K562 (cell line): ENCODE measurements at regions not wholly inside any gene's neighbourhood (a gene's known extent, or its start where the extent isn't known, plus 50 kb on each side); places are given as distances from the start of the nearest gene placed in this dataset.

ENCODE experiments used
- ATAC-seq: fragments of 200-7000 bp; cut with Tn5 transposase; 3 replicates; pipeline ENCODE4 v1.9.1; 2020; ENCODE audit warnings: moderate library complexity
- BruUV-seq: library from RNA; stranded (reverse); fragments of 400-500 nt; replicated peaks from 2 replicates; lab custom pipeline; 2021; lab: Mats Ljungman, UMichigan
- CTCF ChIA-PET: fragments of 300-600 bp; formaldehyde crosslinking; extraction: SDS; loops from one replicate; lab custom pipeline; 2021; ENCODE audit warnings: low intra/inter-chr PET ratio; lab: Yijun Ruan, JAX
- POLR2A ChIA-PET: fragments of 300-600, 350-650 bp; sonication (Branson Sonifier 250); formaldehyde crosslinking; extraction: SDS; loops from one replicate; lab custom pipeline; 2021; ENCODE audit warnings: antibody characterized with exemption, inconsistent platforms; lab: Yijun Ruan, JAX
- DNase-seq, 4 experiments: peaks; one replicate each; pipeline versions ENCODE4 v3.0.0 to v3.0.0-alpha.2; 2011 to 2018; ENCODE audit warnings: low spot score in 3 of 4, mixed read lengths in 3 of 4; ENCODE audit errors: extremely low read depth in 1 of 4
- FAIRE-seq: peaks from 2 replicates; lab custom pipeline; 2011; peaks lifted over from hg19 to GRCh38; lab: Jason Lieb, UNC
- H2AFZ ChIP-seq: 2 replicates; pipeline ENCODE4 v1.6.0; 2011; ENCODE audit warnings: low read depth, low read length, control low read depth, inconsistent platforms
- H3K27ac ChIP-seq: fragments of 200-600 bp; 3 replicates; pipeline ENCODE4 v1.8.0; 2011; ENCODE audit warnings: low read depth, mild to moderate bottlenecking, control low read depth, inconsistent platforms, low read length, moderate library complexity, mixed read lengths; ENCODE audit errors: extremely low read depth
- H3K27me3 ChIP-seq, 2 experiments: fragments of 300-600 bp in 1 of 2; 2 replicates in 1 of 2; 3 replicates in 1 of 2; pipeline versions ENCODE4 v1.6.0 to v1.8.0; 2011; ENCODE audit warnings: inconsistent platforms in 2 of 2, low read length in 2 of 2, mild to moderate bottlenecking in 1 of 2, mixed read lengths in 1 of 2, moderate library complexity in 1 of 2; ENCODE audit not compliant: control insufficient read depth in 2 of 2, insufficient read depth in 2 of 2
- H3K36me3 ChIP-seq: fragments of 300-600 bp; 3 replicates; pipeline ENCODE4 v1.8.0; 2011; ENCODE audit warnings: mild to moderate bottlenecking, low read length, inconsistent platforms; ENCODE audit not compliant: control insufficient read depth, insufficient read depth
- H3K4me1 ChIP-seq, 2 experiments: fragments of 200-600 bp in 1 of 2; replicated peaks in 1 of 2; 2 replicates in 1 of 2; 3 replicates in 1 of 2; pipeline versions ENCODE4 v1.5.1 to v1.8.0; 2011; ENCODE audit warnings: inconsistent platforms in 2 of 2, low read length in 2 of 2, mild to moderate bottlenecking in 1 of 2, mixed read lengths in 1 of 2, moderate library complexity in 1 of 2; ENCODE audit not compliant: control insufficient read depth in 2 of 2, insufficient read depth in 2 of 2
- H3K4me2 ChIP-seq: 2 replicates; pipeline ENCODE4 v1.6.1; 2011; ENCODE audit warnings: low read length, control low read depth, inconsistent platforms, mixed read lengths; ENCODE audit not compliant: insufficient read depth
- H3K4me3 ChIP-seq: fragments of 200-600 bp; sonication (generic), shearing (Covaris generic); 2 replicates; pipeline ENCODE4 v1.5.1; 2016; ENCODE audit warnings: control low read depth, inconsistent platforms
- H3K79me2 ChIP-seq: fragments of 200-600 bp; 3 replicates; pipeline ENCODE4 v1.8.0; 2011; ENCODE audit warnings: low read length, inconsistent platforms; ENCODE audit not compliant: control insufficient read depth, insufficient read depth
- H3K9ac ChIP-seq, 2 experiments: 2 replicates each; pipeline versions ENCODE4 v1.6.0 to v1.6.1; 2011; ENCODE audit warnings: low read depth in 2 of 2, low read length in 2 of 2, control low read depth in 1 of 2, inconsistent platforms in 1 of 2, mild to moderate bottlenecking in 1 of 2, mixed read lengths in 1 of 2; ENCODE audit not compliant: insufficient read depth in 1 of 2
- H3K9me1 ChIP-seq: one replicate; pipeline ENCODE4 v1.6.0; 2011; ENCODE audit warnings: inconsistent platforms, mild to moderate bottlenecking, low read length, moderate library complexity; ENCODE audit not compliant: control insufficient read depth, insufficient read depth
- H3K9me3 ChIP-seq: replicated peaks from 2 replicates; pipeline ENCODE4 v1.5.1; 2011; ENCODE audit warnings: low read depth, low read length, inconsistent platforms; ENCODE audit not compliant: control insufficient read depth, insufficient read depth
- H4K20me1 ChIP-seq: replicated peaks from 2 replicates; pipeline ENCODE4 v1.6.1; 2011; ENCODE audit warnings: low read length, inconsistent platforms, mixed read lengths; ENCODE audit not compliant: control insufficient read depth, insufficient read depth
- CTCF ChIP-seq, 3 experiments: IDR thresholded peaks in 2 of 3; conservative IDR thresholded peaks in 1 of 3; 2 replicates each; pipeline ENCODE4 v1.5.1; 2011 to 2012; ENCODE audit warnings: low read length in 3 of 3, mild to moderate bottlenecking in 3 of 3, control low read depth in 2 of 3, improper control_type of control experiment in 1 of 3, inconsistent platforms in 1 of 3, low read depth in 1 of 3, mixed read lengths in 1 of 3, moderate library complexity in 1 of 3; ENCODE audit not compliant: insufficient read depth in 2 of 3
- EGR1 ChIP-seq: fragments of 450-650 bp; conservative IDR thresholded peaks from 2 replicates; pipeline ENCODE4 v1.6.1; 2017; ENCODE audit warnings: mild to moderate bottlenecking
- MAFG ChIP-seq: fragments of 450-650 bp; conservative IDR thresholded peaks from 2 replicates; pipeline ENCODE4 v1.6.1; 2016; ENCODE audit warnings: missing genetic modification characterization, missing compliant biosample characterization
- PRDM10 ChIP-seq: fragments of 450-650 bp; IDR thresholded peaks from 2 replicates; pipeline ENCODE4 v1.6.1; 2018; ENCODE audit not compliant: partially characterized antibody
- RBM25 ChIP-seq: fragments of 200-400 bp; formaldehyde crosslinking; IDR thresholded peaks from 2 replicates; pipeline ENCODE4 v1.6.1; 2018; ENCODE audit warnings: low read length, low read depth, moderate library complexity; ENCODE audit not compliant: severe bottlenecking
- UBTF ChIP-seq, 2 experiments: IDR thresholded peaks; 2 replicates each; pipeline ENCODE4 v1.6.1; 2012; ENCODE audit warnings: improper control_type of control experiment in 2 of 2, low read depth in 2 of 2, low read length in 2 of 2, borderline replicate concordance in 1 of 2
- whole genome bisulfite sequencing: fragments of 100-300 bp; shearing (Covaris generic); methylation state at CpG from one replicate; pipeline ENCODE4 v1.1.6; 2016; ENCODE audit warnings: low coverage, mixed read lengths; ENCODE audit not compliant: insufficient coverage; ENCODE audit errors: missing lambda C conversion rate; 5-methylcytosine and 5-hydroxymethylcytosine counted together
- in situ Hi-C: fragments of 300-500 bp; cut with MboI; formaldehyde crosslinking; loops from 4 replicates; pipeline ENCODE4 v1.15.0; 2018; ENCODE audit warnings: inconsistent platforms, mixed read lengths
- intact Hi-C: fragments of 100-400 bp; cut with micrococcal nuclease; formaldehyde crosslinking; loops from 2 replicates; pipeline ENCODE4 v1.14.2; 2022

GRCh38 chr20:30919514-30920188 lies 337.8 kb upstream of the DEFB115 start:
- FAIRE-seq (no peak), DNase-seq (peak in 1 of 4 experiments; percentile 1), ATAC-seq (no peak)
- ChIA-PET POLR2A (no interaction called here), CTCF (no interaction called here)
- H3K36me3 ChIP-seq, result no peaks in the 10 kb centered on the region
- H2AFZ ChIP-seq, result no peak overlapping the region
- H4K20me1 ChIP-seq, result no peaks in the 10 kb centered on the region
- no peaks in the 10 kb centered on the region for H3K79me2 ChIP-seq
- in situ Hi-C loops, result no loop called here
- no peaks in the 10 kb centered on the region for H3K9me3 ChIP-seq
- H3K4me3 ChIP-seq, result no peak overlapping the region
- no peak overlapping the region for H3K4me2 ChIP-seq
- BruUV-seq, result no TSS peak
- intact Hi-C loops, result no loop called here
- no peaks in the 10 kb centered on the region for H3K9me1 ChIP-seq
- H3K9ac ChIP-seq, result no peak overlapping the region
- H3K27me3 ChIP-seq, result no peaks in the 10 kb centered on the region
- TF ChIP-seq UBTF (IDR thresholded peaks at IDR 0.05; ENCODE audit: borderline replicate concordance in 1 of 2, low read depth in 2 of 2, low read length in 2 of 2) (no peak), RBM25 (no peak), EGR1 (no peak), CTCF (IDR thresholded peaks at IDR 0.05 in 2 of 3, conservative IDR thresholded peaks at IDR 0.05 in 1 of 3; ENCODE audit: insufficient read depth in 2 of 3, low read depth in 1 of 3, low read length in 3 of 3) (no peak), MAFG (tag) (no peak), PRDM10 (no peak)
- no peaks in the 10 kb centered on the region for H3K4me1 ChIP-seq
- 0% methylated on average over 26 of the region's 31 CpGs for WGBS
- no peak overlapping the region for H3K27ac ChIP-seq
